ENCODE measurements at regions not wholly inside any gene's neighbourhood (a gene's known extent, or its start where the extent isn't known, plus 50 kb on each side); places are given as distances from the start of the nearest gene placed in this dataset.

- Histone ChIP-seq H3K36me3 (ENCODE audit: control insufficient read depth in 2 of 4, insufficient read depth in 4 of 4, low read length in 3 of 4) (no peaks in the 10 kb centered on the region), H3K14ac (ENCODE audit: insufficient read length) (no peak overlapping the region), H2BK5ac (ENCODE audit: low read depth, low read length) (no peak overlapping the region), H3K27ac (ENCODE audit: low read depth, low read length) (no peak overlapping the region), H3K79me1 (ENCODE audit: low read depth, low read length) (no peaks in the 10 kb centered on the region), H2AFZ (ENCODE audit: low read length) (no peak overlapping the region), H3K9ac (replicated peaks in 1 of 4; ENCODE audit: extremely low read depth in 1 of 4, low read depth in 3 of 4, low read length in 3 of 4) (no peak overlapping the region), H3K4me1 (replicated peaks in 1 of 4; ENCODE audit: control insufficient read depth in 3 of 4, insufficient read depth in 4 of 4, low read length in 3 of 4) (peaks cover 0 to 7% (median 2%) of the 10 kb centered on the region in 4 experiments; a peak in 3 of 7 replicates), H4K20me1 (replicated peaks in 1 of 2; ENCODE audit: control insufficient read depth in 1 of 2, insufficient read depth in 2 of 2, low read length in 2 of 2) (no peaks in the 10 kb centered on the region), H3K23ac (ENCODE audit: insufficient read length) (no peak overlapping the region), H3K9me3 (ENCODE audit: insufficient read depth in 2 of 2, low read depth in 1 of 2, low read length in 1 of 2) (no peaks in the 10 kb centered on the region), H2BK12ac (ENCODE audit: low read depth, low read length) (no peak overlapping the region), H3K27me3 (replicated peaks in 1 of 4; ENCODE audit: control insufficient read depth in 3 of 4, extremely low read depth in 1 of 4, insufficient read depth in 3 of 4, low read length in 3 of 4) (no peaks in the 10 kb centered on the region), H3K56ac (replicated peaks; ENCODE audit: insufficient read length, low read depth, low read length) (no peak overlapping the region), H2BK120ac (replicated peaks; ENCODE audit: low read depth, low read length) (no peak overlapping the region), H2AK5ac (ENCODE audit: low read depth, low read length) (no peak overlapping the region), H3K4me2 (ENCODE audit: insufficient read depth in 1 of 2, low read depth in 2 of 2, low read length in 2 of 2) (no peak overlapping the region), H3K4me3 (ENCODE audit: extremely low read depth in 1 of 4, insufficient read depth in 2 of 4, low read depth in 3 of 4, low read length in 4 of 4) (no peak overlapping the region), H2BK15ac (ENCODE audit: low read length) (no peak overlapping the region), H3K18ac (ENCODE audit: extremely low read depth, low read length) (no peak overlapping the region), H2BK20ac (ENCODE audit: low read length) (no peak overlapping the region), H3K4ac (replicated peaks; ENCODE audit: insufficient read length, low read depth, low read length) (no peak overlapping the region), H4K8ac (ENCODE audit: extremely low read depth, insufficient read depth, low read length) (no peak overlapping the region), H4K91ac (replicated peaks; ENCODE audit: insufficient read length, low read length) (no peak overlapping the region), H3K23me2 (ENCODE audit: low read depth, low read length) (no peaks in the 10 kb centered on the region), H3K79me2 (ENCODE audit: control insufficient read depth in 1 of 2, insufficient read depth in 2 of 2, low read length in 2 of 2) (no peaks in the 10 kb centered on the region), H4K5ac (ENCODE audit: insufficient read length, low read depth, low read length) (no peak overlapping the region)
- ChIA-PET POLR2A (ENCODE audit: partially characterized antibody) (no interaction called here), CTCF (ENCODE audit: partially characterized antibody) (interaction anchor here (1.2 kb wide), 1 partner anchor 18 kb away, joined by 3 read pairs; no protein-coding TSS in a partner anchor)
- DNase-seq (ENCODE audit: low read depth in 1 of 2, low spot score in 2 of 2): no peak
- no peak for FAIRE-seq
- 89% methylated on average over 11 of the region's 11 CpGs; no CpG with 5 or more reads in 1 of the 2 experiments for WGBS, 2 experiments (ENCODE audit: extremely low coverage in 1 of 2, insufficient coverage in 1 of 2, insufficient read length in 1 of 2, insufficient replicate concordance in 2 of 2, low coverage in 1 of 2, low lambda C conversion rate in 2 of 2, missing lambda C conversion rate in 1 of 2)
- no peak for TF ChIP-seq TCF12 (IDR thresholded peaks at IDR 0.05; ENCODE audit: low read depth, low read length)
- TF ChIP-seq HDAC6 (IDR thresholded peaks at IDR 0.05; ENCODE audit: low read depth, low read length): no peak
- no peak for TF ChIP-seq MAFK (IDR thresholded peaks at IDR 0.05; ENCODE audit: low read depth, low read length)
- no peak for TF ChIP-seq CTBP2 (IDR thresholded peaks at IDR 0.05; ENCODE audit: borderline replicate concordance, insufficient read depth, insufficient read length, low read length)
- no peak for TF ChIP-seq CBX8 (IDR thresholded peaks at IDR 0.05; ENCODE audit: borderline replicate concordance, low read depth, low read length)
- no peak for TF ChIP-seq ATF2 (IDR thresholded peaks at IDR 0.05; ENCODE audit: low read length)
- no peak for TF ChIP-seq BRCA1 (IDR thresholded peaks at IDR 0.05; ENCODE audit: low read depth, low read length)
- no peak for TF ChIP-seq CBX5 (IDR thresholded peaks at IDR 0.05; ENCODE audit: low read depth, low read length)
- TF ChIP-seq GABPA (IDR thresholded peaks at IDR 0.05; ENCODE audit: borderline replicate concordance, insufficient read depth, low read length): no peak
- TF ChIP-seq CREB1 (IDR thresholded peaks at IDR 0.05): no peak
- TF ChIP-seq KDM5A (IDR thresholded peaks at IDR 0.05; ENCODE audit: low read length): no peak
- no peak for TF ChIP-seq RXRA (IDR thresholded peaks at IDR 0.05; ENCODE audit: insufficient read depth, low read depth, low read length)
Observed at GRCh38 chr5:6108981-6109825, 269.1 kb downstream of the MED10 start.

Measured in H1 (cell line).